HG03575 (cell line): ENCODE measurements at regions not wholly inside any gene's neighbourhood (a gene's known extent, or its start where the extent isn't known, plus 50 kb on each side); places are given as distances from the start of the nearest gene placed in this dataset.
"Not testable (repeated sequence)": the region's sequence is repeated elsewhere in the genome, so short reads cannot be mapped to it uniquely, and the experiment has no call there.

Experiments used
- ATAC-seq: cut with Tn5 transposase; IDR thresholded peaks from one replicate; pipeline ENCODE4 v1.9.1; 2021; ENCODE audit not compliant: unreplicated experiment, insufficient number of reproducible peaks, low FRiP score; ENCODE audit errors: extremely low read depth

DNA sequence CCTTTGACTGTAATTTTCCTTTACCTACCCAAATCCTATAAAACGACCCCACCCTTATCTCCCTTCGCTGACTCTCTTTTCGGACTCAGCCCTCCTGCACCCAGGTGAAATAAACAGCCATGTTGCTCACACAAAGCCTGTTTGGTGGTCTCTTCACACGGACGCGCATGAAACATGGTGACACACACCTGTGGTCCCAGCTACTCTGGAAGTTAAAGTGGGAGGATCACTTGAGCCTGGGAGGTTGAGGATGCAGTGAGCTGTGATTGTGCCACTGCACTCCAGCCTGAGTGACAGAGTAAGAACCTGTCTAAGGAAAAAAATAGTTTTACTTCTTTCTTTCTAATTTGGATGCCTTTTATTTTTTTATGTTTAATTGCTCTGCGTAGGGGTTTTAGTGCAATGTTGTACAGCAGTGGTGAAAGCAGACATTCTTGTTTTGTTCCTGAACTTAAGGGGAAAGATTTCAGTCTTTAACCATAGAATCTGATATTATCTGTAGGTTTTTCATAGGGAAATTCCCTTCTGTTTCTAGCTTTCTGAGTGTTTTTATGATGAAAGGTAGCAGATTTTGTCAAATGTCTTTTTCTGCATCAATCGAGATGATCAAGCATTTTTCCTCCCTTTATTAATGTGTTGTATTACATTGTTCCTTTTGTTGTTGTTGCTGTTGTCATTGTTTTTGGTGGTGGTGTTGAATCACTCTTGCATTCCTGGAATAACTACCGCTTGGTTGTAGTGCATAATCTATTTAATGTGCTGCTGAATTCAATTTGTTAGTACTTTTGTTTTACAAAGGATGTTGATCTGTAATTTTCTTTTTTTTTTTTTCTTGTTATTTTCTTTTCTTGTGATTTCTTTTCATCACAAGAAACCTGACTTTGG lies 497.4 kb downstream of the DISC1 start:
- ATAC-seq = no peak

DNA sequence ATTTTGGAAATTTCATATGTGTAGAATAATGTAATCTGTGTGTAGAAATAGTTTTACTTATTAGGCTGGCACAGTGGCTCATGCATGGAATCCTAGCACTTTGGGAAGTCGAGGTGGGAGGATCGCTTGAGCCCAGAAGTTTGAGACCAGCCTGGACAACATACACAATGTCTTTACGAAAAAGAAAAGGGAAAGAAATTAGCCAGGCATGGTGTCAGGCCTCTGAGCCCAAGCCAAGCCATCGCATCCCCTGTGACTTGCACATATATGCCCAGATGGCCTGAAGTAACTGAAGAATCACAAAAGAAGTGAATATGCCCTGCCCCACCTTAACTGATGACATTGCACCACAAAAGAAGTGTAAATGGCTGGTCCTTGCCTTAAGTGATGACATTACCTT lies 491.3 kb downstream of the DISC1 start:
- ATAC-seq = not testable (repeated sequence)

DNA sequence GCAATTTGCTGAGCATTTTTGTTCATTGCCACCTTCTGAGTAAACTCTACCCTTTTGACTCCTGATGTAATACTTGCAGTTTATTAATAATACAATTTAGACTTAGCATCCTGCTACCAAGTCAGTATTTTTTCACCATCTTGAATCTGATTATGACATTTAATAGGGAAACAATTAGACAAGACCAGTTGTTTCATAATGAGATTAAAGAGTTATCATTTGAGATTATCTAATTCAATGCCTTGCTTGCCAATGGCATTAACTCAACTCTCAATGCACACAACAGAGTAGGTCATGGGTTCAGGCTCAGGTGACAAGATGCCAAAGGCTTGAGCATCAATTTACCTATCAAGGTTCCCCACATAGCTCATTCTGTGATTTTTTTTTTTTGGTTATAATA lies 488.4 kb downstream of the DISC1 start:
- ATAC-seq = no peak

DNA sequence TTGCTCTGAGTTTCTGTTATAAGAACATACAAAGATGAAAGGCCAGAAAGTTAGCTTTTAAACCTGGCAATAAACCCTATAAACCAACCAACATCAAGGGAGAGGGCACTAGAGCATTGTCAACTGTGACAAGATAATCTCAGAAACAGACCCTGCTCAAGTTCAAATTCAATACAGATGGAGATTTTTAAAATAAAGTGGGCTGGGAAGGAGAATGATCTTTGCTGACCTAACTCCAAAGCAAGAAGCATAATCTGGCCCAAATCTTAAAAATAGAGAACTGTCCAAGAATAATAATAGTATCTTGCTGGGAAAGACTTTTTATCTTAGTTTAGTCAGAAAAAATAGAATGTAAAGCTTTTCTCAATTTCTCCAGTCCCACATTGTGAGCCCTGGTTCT lies 485.5 kb downstream of the DISC1 start:
- ATAC-seq = no peak

DNA sequence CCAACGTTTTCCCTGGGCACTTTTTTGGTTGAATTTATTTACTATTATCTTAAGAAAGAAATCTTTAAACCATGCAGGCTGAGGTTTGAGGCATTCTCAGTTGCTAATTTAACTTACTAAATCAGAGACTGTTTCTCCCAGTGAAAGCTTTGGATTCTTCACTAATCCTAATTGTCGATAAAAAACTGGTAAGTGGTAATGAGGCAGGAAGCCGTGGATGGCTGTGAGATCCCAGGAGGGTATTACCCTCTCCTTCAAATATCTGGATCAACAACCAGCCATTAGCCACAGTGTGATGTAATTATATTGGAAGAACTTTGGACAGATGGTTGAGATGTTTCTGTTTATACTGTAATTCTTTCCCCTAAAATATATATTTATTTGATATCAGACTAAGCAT lies 485.0 kb downstream of the DISC1 start:
- no peak for ATAC-seq

DNA sequence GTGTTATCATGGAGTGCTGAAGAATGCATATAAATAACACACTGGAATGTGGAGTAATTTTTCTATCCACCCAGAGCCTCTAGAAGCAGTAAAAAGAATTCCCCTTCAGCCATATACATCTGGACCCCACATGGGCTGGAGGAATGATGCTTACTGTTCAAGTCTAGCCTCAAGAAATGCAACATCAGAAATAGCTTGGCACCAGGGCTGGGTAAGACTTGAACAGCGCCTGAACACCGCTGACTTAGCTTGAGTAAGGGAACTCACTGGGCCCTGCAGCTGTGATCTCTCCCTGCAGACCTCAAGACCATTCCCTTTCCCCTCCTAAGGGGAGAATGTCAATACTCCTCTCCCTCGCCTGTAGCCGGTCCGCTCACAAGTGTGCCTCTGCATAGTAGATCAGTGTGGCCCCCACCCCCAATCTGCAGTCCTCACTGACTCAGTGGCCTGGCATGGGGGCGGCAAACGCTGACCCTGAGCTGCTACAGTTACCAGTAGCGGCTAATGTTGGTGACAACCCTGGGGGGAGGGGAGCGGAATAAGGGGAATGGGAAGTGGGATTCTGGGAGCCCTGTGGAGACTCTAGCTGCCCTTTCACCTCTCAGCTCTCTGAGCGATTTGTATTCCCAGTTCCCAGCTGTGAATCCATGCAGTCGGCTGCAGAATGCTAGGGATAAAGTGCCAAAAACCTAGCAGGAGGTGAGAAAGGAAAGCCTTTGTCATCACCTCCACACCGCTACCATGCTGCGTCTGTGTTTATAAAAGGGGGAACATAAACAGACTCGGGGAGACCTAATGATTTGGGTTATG lies 483.9 kb downstream of the DISC1 start:
- no peak for ATAC-seq

DNA sequence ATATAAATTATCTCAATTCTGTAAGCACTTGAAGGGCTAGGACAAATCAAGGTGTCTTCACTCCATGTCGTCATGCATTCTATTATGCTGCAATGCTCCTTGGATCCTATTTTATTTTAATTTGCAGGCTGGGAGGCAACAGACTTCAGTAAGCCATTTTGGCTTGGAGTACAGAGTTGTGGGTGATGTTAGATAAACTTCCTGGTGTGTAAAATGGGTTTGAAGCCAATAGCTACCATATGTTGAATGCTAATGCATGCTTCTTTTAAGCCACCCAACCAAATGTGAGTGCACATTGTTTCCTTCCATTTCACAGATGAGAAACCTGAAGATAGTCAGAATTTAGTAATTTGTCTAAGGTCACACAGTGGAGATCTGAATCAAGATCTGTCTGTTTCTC lies 482.8 kb downstream of the DISC1 start:
- no peak for ATAC-seq

DNA sequence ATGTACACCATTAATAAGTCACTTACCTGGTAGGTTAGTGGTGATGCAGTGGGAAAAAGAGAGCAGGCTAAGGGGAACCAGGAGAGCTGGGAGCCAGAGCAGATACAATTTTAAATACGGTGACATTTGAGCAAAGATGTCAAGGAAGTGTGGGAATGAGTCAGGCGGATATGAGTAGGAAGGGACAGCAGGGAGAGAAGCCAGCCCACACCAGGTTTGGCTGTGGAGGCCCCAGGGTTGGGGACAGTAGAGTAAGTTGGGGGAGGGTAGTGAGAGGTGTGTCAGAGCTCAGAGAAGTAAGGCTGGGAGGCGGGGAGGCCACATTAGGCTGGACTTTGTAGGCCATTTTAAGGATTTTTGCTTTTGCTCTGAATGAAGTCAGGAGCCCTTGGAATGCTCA lies 482.0 kb downstream of the DISC1 start:
- ATAC-seq = no peak

DNA sequence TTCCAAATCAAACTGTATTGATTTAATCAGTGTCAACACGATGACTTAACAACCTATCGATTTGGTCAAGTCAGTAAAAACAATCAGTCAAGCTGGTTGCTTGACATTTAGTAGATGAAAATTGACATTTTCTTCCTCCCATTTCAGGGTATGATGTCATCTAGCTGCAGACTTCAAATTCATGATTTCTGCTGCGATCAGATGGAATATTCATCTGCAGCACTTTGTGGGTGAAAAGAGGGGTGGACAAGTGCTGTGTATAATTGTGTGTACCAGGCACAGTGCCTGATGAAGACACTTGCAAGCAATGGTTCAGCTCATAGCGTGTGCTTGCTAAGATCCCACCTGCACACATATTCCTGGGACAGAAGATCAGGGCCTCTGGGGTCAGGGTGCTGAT lies 479.8 kb downstream of the DISC1 start:
- no peak for ATAC-seq

DNA sequence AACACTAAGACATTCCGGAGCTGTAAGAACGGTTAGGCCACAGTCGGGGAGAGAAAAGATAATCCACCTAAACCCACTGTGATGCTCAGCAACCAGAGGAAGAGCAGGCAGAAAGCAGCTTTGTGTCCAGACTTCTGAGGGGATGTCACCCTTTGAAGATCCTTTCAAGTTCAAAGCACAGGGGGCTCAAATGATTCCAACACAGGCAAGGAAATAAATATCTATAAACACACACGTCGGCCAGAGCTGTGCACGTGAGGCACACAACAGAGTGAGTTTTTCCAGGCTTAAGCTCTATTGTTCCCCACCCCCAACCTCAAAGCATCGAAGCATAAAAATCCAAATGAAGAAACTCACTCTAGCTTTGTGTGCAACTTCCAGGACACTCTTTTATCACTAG lies 479.0 kb downstream of the DISC1 start:
- ATAC-seq = no peak

DNA sequence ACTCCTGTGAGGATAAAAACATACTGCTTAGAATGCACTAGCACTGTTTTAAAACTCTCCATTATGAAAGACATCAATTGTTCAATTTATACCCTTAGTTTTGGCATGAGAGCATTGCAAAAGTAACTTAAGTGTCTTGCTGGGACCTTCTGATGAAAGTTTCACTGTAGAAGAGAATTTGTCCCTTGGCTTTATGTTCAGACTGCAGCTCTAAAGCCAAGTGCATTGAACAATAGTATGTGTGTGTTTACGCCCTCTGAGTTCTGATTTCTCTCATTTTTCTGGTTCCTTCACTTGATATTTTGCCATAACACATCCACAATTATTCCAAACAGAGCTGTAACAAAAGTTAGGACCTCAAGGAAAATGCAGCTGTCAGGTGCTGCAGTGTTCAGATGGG lies 474.6 kb downstream of the DISC1 start:
- no peak for ATAC-seq

DNA sequence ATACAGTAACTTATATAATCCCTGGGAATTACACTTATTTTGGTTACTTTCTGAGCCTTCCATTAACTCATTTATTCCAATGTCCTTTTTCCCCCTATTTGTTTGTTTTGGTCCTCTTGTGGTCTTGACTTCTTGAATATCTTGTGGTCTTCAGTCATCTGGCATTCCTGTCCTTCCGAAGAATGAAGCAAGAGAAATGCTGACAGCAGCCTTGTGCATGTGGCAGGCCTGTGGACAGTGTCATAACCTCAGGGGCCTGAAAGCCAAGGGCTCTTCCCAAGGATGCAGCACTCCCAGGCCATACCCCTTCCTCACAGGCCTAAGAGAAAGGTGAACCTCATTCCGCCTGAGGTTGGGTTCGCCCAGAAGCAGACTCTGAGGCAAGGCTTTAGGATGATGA lies 470.2 kb downstream of the DISC1 start:
- no peak for ATAC-seq
